ENCODE measurements at regions not wholly inside any gene's neighbourhood (a gene's known extent, or its start where the extent isn't known, plus 50 kb on each side); places are given as distances from the start of the nearest gene placed in this dataset.
A peak's percentile ranks its signal among the peaks of the same experiment; 100 is the strongest.
"Not testable (repeated sequence)": the region's sequence is repeated elsewhere in the genome, so short reads cannot be mapped to it uniquely, and the experiment has no call there.

- not testable (repeated sequence) for DNase-seq (ENCODE audit: low spot score)
Measured at GRCh38 chr16:33711616-33712015, 252.2 kb downstream of the TP53TG3F start.

DNA sequence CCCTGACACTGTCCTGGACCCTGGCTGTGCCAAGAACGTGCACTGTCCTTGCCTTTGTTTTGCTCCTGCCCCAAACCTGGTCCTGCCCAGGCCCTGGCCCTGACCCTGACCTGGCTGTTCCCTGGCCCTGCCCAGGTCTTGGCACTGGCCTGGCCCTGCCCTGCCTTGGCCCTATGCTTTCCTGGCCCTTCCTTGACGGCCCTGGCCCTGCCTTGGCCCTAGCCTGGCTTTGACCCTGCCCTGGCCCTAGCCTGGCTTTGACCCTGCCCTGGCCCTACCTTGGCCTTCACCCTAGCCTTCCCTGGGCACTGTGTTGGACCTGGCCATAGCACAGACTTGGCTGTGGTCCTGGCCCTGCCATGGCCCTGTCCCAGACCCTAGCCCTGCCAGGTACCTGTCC lies 252.9 kb downstream of the TP53TG3F start:
- DNase-seq (ENCODE audit: low spot score) = not testable (repeated sequence)

GRCh38 chr16:33712851-33713709 lies 253.7 kb downstream of the TP53TG3F start:
- not testable (repeated sequence) for DNase-seq (ENCODE audit: low spot score)

- not testable (repeated sequence) for DNase-seq (ENCODE audit: low spot score)
Measured at GRCh38 chr16:33713710-33714538, 254.5 kb downstream of the TP53TG3F start.

DNA sequence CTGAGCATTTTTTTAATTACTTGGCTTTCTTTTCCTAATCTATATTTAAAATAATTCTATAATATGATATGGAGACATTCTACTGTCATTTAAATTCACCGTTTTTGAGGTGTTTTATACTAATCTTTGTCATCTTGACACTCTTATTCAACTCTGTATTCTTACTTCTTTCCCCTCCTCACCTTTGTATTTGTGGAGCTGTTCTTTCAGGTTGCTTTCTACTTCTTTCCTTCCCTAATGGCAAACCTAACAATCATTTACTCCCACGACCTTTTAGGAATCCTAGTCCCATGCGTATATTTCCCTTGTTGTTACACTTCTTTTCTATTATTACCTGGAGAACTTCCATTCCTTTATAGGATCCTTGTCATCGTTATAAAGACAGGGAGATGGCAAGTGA lies 271.8 kb downstream of the TP53TG3F start:
- DNase-seq (ENCODE audit: low spot score) = not testable (repeated sequence)

DNA sequence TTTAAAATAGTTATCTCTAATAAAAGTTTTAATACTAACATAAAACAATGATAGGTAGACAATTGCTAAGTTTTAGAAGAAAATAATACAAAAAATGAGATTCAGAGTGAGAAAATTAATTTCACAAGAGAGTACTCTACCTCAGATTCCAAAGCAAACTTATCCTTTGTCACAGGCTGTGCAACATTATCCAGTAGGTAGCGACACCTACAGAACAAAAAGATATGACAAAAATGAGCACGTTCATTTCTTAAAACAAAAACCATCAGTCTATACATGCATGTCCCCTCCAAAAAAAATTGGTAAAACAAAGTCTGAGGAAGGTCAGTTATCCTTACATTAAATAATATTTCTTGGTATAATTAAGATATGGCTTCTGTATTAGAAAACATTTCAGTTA lies 275.2 kb downstream of the TP53TG3F start:
- DNase-seq (ENCODE audit: low spot score) = not testable (repeated sequence)

- DNase-seq (ENCODE audit: low spot score) = not testable (repeated sequence)
Measured at GRCh38 chr16:33766869-33767765, 307.7 kb downstream of the TP53TG3F start.

DNA sequence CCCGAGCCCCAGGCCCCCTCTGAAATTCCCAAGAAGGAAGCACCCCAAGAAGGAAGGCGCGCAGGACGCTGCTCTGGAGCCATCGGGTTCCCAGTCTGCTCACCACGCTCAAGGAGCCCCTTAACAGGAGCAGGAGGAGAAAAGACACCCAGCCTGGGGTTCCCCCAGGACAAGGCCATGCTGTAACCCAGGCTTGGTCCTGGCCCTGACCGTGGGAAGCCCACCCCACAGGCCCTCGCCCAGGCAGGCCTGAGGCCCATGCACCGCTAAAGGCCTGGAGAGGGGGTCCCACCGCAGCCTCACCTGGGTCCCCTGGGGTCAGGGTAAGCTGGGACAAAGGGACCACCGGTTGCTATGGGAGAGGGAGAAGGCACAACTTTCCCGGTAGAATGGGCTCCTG lies 309.3 kb downstream of the TP53TG3F start:
- peak; percentile 0 for DNase-seq (ENCODE audit: low spot score)

DNA sequence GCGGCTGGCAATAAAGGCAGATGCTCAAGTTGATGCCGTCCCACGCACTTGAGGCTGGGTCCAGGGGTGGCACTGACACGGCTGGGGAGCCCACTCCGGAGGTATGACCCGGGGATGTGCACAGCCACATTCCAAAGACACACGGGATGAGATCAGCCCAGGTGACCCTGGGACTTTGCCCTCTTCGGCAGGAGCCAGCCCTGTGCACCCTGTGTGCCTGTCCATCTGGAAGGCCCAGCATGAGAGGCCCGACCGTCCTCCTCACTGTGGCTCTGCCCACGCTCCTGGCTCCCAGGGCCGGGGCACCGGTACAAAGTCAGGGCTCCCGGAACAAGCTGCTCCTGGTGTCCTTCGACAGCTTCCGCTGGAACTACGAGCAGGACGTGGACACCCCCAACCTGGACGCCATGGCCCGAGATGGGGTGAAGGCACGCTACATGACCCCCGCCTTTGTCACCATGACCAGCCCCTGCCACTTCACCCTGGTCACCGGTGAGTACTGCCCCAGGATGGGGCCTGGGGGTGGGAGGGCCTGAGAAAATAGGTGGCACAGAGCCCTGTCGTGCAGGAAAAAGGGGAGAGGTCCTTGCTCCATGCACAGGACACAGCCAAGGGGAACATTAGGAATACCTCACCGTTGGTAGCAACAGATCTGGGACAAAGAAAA lies 309.9 kb downstream of the TP53TG3F start:
- DNase-seq (ENCODE audit: low spot score) = not testable (repeated sequence)

GRCh38 chr16:33770478-33770877 lies 311.1 kb downstream of the TP53TG3F start:
- not testable (repeated sequence) for DNase-seq (ENCODE audit: low spot score)

- not testable (repeated sequence) for DNase-seq (ENCODE audit: low spot score)
Measured at GRCh38 chr16:33771211-33771610, 311.8 kb downstream of the TP53TG3F start.

DNA sequence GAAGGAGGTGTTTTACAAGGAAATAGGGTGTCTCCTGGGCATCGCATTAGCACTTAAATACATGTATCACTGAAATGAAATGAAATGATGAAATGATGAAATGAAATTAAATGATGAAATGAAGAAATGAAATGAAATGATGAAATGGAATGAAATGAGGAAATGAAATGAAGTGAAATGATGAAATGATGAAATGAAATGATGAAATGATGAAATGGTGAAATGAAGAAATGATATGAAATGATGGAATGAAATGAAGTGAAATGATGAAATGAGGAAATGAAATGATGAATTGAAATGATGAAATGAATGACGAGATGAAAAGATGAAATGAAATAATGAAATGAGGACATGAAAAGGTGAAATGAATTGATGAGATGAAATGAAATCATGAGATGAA lies 314.6 kb downstream of the TP53TG3F start:
- DNase-seq (ENCODE audit: low spot score) = not testable (repeated sequence)

- not testable (repeated sequence) for DNase-seq (ENCODE audit: low spot score)
Measured at GRCh38 chr16:33774724-33775123, 315.3 kb downstream of the TP53TG3F start.

DNA sequence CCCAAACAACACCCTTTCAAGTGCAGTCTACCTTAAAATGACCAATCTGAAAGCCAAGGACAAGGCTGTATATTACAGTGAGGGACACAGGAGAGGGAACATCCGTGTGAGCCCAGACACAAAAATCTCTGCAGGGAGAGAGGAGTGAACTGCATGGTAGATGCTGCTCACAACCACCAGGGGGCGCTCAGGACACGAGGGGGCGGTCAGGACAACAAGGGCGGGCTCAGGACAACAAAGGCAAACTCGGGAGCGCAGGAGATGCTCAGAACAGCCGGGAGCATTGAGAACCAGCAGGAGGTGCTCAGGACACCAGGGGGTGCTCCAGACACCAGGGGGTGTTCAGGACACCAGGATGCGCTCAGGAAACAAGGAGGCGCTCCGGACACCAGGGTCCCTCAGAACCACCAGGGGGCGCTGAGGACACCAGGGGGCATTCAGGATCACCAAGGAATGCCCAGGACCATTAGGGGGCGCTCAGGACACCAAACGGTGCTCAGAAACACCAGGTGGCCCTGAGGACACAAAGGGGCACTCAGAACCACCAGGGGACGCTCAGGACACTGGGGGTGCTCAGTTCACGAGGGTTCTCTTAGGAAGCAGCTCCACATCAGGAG lies 357.0 kb downstream of the TP53TG3F start:
- not testable (repeated sequence) for DNase-seq (ENCODE audit: low spot score)

- DNase-seq (ENCODE audit: low spot score) = not testable (repeated sequence)
Measured at GRCh38 chr16:33824736-33825135, 365.3 kb downstream of the TP53TG3F start.

GRCh38 chr16:33827522-33827921 lies 368.1 kb downstream of the TP53TG3F start:
- DNase-seq (ENCODE audit: low spot score) = not testable (repeated sequence)

GRCh38 chr16:33839157-33839556 lies 379.7 kb downstream of the TP53TG3F start:
- DNase-seq (ENCODE audit: low spot score) = not testable (repeated sequence)

DNA sequence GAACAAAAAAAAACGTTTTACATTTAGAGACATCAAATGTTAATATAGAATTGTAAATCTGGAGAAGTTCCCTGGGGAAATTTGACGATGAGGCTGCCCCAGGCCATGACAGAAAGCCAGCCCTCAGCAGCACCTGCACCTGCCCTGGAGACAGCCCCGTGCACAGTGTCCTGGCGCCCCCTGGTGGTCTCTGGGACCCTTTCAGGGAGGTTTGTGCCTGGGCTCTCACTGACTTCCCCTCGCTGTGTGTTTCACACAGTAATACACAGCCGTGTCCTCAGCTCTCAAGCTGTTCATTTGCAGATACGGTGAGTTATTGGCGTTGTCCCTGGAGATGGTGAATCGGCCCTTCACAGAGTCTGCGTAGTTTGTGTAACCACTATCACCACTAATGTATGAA lies 385.1 kb downstream of the TP53TG3F start:
- not testable (repeated sequence) for DNase-seq (ENCODE audit: low spot score)
